Lower leg skin (tissue), 3 donors: ENCODE measurements at regions not wholly inside any gene's neighbourhood (a gene's known extent, or its start where the extent isn't known, plus 50 kb on each side); places are given as distances from the start of the nearest gene placed in this dataset.

Experiments used
- CTCF ChIP-seq, 3 donors: fragments of 450-650 bp; IDR thresholded peaks; one replicate each; pipeline ENCODE4 v1.5.1; 2016; ENCODE audit warnings: antibody characterized with exemption in 3 of 3, mild to moderate bottlenecking in 3 of 3, moderate library complexity in 2 of 3
- POLR2A ChIP-seq, 2 donors: fragments of 450-650 bp; IDR thresholded peaks; one replicate each; pipeline ENCODE4 v1.6.1; 2016 to 2017; ENCODE audit warnings: antibody characterized with exemption in 2 of 2, mild to moderate bottlenecking in 1 of 2, moderate library complexity in 1 of 2

DNA sequence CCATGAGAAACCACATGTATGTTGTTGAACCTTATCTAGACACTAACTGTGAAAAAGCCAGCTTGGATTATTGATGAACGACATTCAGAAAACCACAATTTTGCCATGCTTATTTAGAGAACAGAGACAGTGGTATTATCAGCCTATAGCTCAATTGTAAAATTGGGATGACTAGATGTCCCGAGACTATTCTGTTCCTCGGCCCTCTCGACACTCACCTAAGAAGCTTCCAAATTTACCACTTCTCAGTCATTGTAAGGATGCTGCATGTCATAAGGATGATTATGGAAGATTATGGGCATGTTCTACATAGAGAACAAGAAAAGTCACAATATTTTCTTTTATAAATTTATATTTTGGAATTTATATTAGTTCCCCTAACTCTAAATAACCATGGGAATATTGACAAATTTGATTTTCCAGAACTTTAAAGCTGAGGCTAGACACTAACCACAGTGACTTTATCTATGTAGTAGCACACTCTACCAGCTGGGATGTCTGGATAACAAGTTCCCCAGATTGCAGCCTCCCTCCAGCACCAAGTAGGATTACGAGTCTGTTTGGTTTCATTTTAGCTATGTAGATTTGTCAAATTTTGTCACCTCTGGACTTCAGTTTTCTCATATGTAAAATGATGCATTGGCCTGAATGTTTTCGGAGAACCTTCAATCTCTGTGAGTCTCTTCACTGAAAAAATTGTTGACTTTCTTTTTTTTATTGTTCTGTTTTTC, 513.6 kb downstream of the IRS2 start:
- TF ChIP-seq CTCF (IDR thresholded peaks at IDR 0.05) (no peak), POLR2A (IDR thresholded peaks at IDR 0.05) (no peak)
